Small intestine (tissue), 7 donors: ENCODE measurements at regions not wholly inside any gene's neighbourhood (a gene's known extent, or its start where the extent isn't known, plus 50 kb on each side); places are given as distances from the start of the nearest gene placed in this dataset.
A peak's percentile ranks its signal among the peaks of the same experiment; 100 is the strongest.

ENCODE experiments used
- DNase-seq, 2 donors: peaks; one replicate each; pipeline versions ENCODE4 v3.0.0 to v3.0.0-alpha.2; 2013
- FAIRE-seq: peaks from 2 replicates; lab custom pipeline; 2012; peaks lifted over from hg19 to GRCh38; lab: Jason Lieb, UNC
- H3K27ac ChIP-seq, 3 donors: one replicate each; pipeline ENCODE4 v1.5.1; 2013; ENCODE audit warnings: low read length in 2 of 3, mild to moderate bottlenecking in 2 of 3, control low read depth in 1 of 3, inconsistent platforms in 1 of 3, low read depth in 1 of 3, moderate library complexity in 1 of 3
- H3K27me3 ChIP-seq, 3 donors: one replicate each; pipeline ENCODE4 v1.6.1; 2013; ENCODE audit warnings: low read length in 3 of 3, inconsistent platforms in 1 of 3; ENCODE audit not compliant: control insufficient read depth in 3 of 3, insufficient read depth in 3 of 3
- H3K36me3 ChIP-seq, 3 donors: one replicate each; pipeline ENCODE4 v1.6.1; 2013; ENCODE audit warnings: low read length in 3 of 3, inconsistent platforms in 1 of 3, low read depth in 1 of 3, mild to moderate bottlenecking in 1 of 3, moderate library complexity in 1 of 3; ENCODE audit not compliant: control insufficient read depth in 3 of 3, insufficient read depth in 2 of 3
- H3K4me1 ChIP-seq, 3 donors: one replicate each; pipeline ENCODE4 v1.6.1; 2013; ENCODE audit warnings: low read length in 2 of 3, inconsistent platforms in 1 of 3, low read depth in 1 of 3, mild to moderate bottlenecking in 1 of 3, moderate library complexity in 1 of 3; ENCODE audit not compliant: control insufficient read depth in 3 of 3, insufficient read depth in 2 of 3
- H3K4me3 ChIP-seq, 3 donors: one replicate each; pipeline ENCODE4 v1.5.1; 2013; ENCODE audit warnings: low read length in 3 of 3, control low read depth in 1 of 3, inconsistent platforms in 1 of 3, low read depth in 1 of 3, mild to moderate bottlenecking in 1 of 3, moderate library complexity in 1 of 3
- H3K9me3 ChIP-seq, 2 donors: one replicate each; pipeline ENCODE4 v1.6.1; 2013; ENCODE audit warnings: low read depth in 1 of 2, low read length in 1 of 2; ENCODE audit not compliant: control insufficient read depth in 2 of 2, insufficient read depth in 1 of 2
- WGBS, 3 donors: extraction: QIAGEN DNeasy Blood & Tissue Kit; methylation state at CpG; one replicate each; pipeline ENCODE4 v1.1.7; 2013; 5-methylcytosine and 5-hydroxymethylcytosine counted together
- donor health status: healthy with polysubstance abuse.
- donor health status: control.
- donor health status: control.
- donor health status: Bipolar disorder and iron deficiency.
- donor health status: healthy.

GRCh38 chr4:180057299-180057721 is 2185.9 kb upstream of the TENM3 start:
- H3K4me1 ChIP-seq, result peaks cover 0 to 11% (median 6%) of the 10 kb centered on the region in 3 donors
- 3% methylated on average over 8 of the region's 8 CpGs for WGBS, 3 donors
- H3K27ac ChIP-seq, result no peak overlapping the region
- DNase-seq, result peak; percentile 13 to 34
- FAIRE-seq, result no peak
- H3K9me3 ChIP-seq, result no peaks in the 10 kb centered on the region
- H3K27me3 ChIP-seq, result peaks cover 7 to 36% (median 12%) of the 10 kb centered on the region in 3 donors
- no peaks in the 10 kb centered on the region for H3K36me3 ChIP-seq
- H3K4me3 ChIP-seq, result no peak overlapping the region

- Histone ChIP-seq H3K36me3 (no peaks in the 10 kb centered on the region), H3K4me3 (peak overlapping the region; percentile 41 to 54 (median 53)), H3K27ac (no peak overlapping the region), H3K9me3 (no peaks in the 10 kb centered on the region), H3K27me3 (peaks cover 7 to 36% (median 12%) of the 10 kb centered on the region in 3 donors), H3K4me1 (peaks cover 0 to 11% (median 6%) of the 10 kb centered on the region in 3 donors)
- DNase-seq, result peak; percentile 9 to 49
- WGBS, 3 donors, result 1 to 2% (median 1%) methylated on average over 58 to 77 of the region's 77 CpGs
- FAIRE-seq, result no peak
These were observed 2185.1 kb upstream of the TENM3 start for GRCh38 chr4:180057891-180058671.

- 0 to 2% (median 1%) methylated on average over 39 to 71 of the region's 72 CpGs for WGBS, 3 donors
- H3K36me3 ChIP-seq, result no peaks in the 10 kb centered on the region
- H3K4me1 ChIP-seq, result peaks cover 0 to 11% (median 6%) of the 10 kb centered on the region in 3 donors
- FAIRE-seq, result no peak
- no peak overlapping the region for H3K27ac ChIP-seq
- DNase-seq, result peak; percentile 64 to 66
- H3K4me3 ChIP-seq, result peak overlapping the region; percentile 40 to 54 (median 53)
- H3K9me3 ChIP-seq, result no peaks in the 10 kb centered on the region
- peaks cover 7 to 36% (median 12%) of the 10 kb centered on the region in 3 donors for H3K27me3 ChIP-seq
These were observed 2184.4 kb upstream of the TENM3 start for GRCh38 chr4:180058691-180059215.

GRCh38 chr4:180059216-180059881 is 2183.9 kb upstream of the TENM3 start:
- Histone ChIP-seq H3K9me3 (no peaks in the 10 kb centered on the region), H3K4me1 (peaks cover 0 to 11% (median 6%) of the 10 kb centered on the region in 3 donors), H3K36me3 (no peaks in the 10 kb centered on the region), H3K4me3 (peak overlapping the region in 2 of 3 donors; percentile 40 to 54), H3K27ac (no peak overlapping the region), H3K27me3 (peaks cover 7 to 36% (median 12%) of the 10 kb centered on the region in 3 donors)
- DNase-seq (peak; percentile 10 to 47), FAIRE-seq (no peak)
- 1% methylated on average over 43 to 44 of the region's 44 CpGs for WGBS, 3 donors

- Histone ChIP-seq H3K27ac (no peak overlapping the region), H3K36me3 (no peaks in the 10 kb centered on the region), H3K4me3 (no peak overlapping the region), H3K9me3 (no peaks in the 10 kb centered on the region), H3K27me3 (peaks cover 7 to 36% (median 12%) of the 10 kb centered on the region in 3 donors), H3K4me1 (peaks cover 0 to 11% (median 6%) of the 10 kb centered on the region in 3 donors)
- 9 to 17% (median 13%) methylated on average over 6 of the region's 6 CpGs for WGBS, 3 donors
- peak; percentile 32 to 42 for DNase-seq
- no peak for FAIRE-seq
These were observed 2182.9 kb upstream of the TENM3 start for GRCh38 chr4:180060159-180060889.

- WGBS, 3 donors, result 7 to 48% (median 26%) methylated on average over 2 of the region's 2 CpGs
- Histone ChIP-seq H3K4me3 (no peak overlapping the region), H3K27ac (no peak overlapping the region), H3K27me3 (peaks cover 0 to 12% (median 0%) of the 10 kb centered on the region in 3 donors), H3K36me3 (no peaks in the 10 kb centered on the region), H3K4me1 (no peaks in the 10 kb centered on the region), H3K9me3 (no peaks in the 10 kb centered on the region)
- DNase-seq (peak; percentile 55 to 78), FAIRE-seq (peak; percentile 51)
These were observed 2162.1 kb upstream of the TENM3 start for GRCh38 chr4:180081072-180081471.

- Histone ChIP-seq H3K4me1 (no peaks in the 10 kb centered on the region), H3K4me3 (no peak overlapping the region), H3K9me3 (no peaks in the 10 kb centered on the region), H3K27me3 (peaks cover 0 to 9% (median 0%) of the 10 kb centered on the region in 3 donors), H3K36me3 (no peaks in the 10 kb centered on the region), H3K27ac (no peak overlapping the region)
- WGBS, 3 donors, result 53 to 67% (median 61%) methylated on average over 4 of the region's 4 CpGs
- FAIRE-seq, result no peak
- DNase-seq, result no peak
These were observed 2158.6 kb upstream of the TENM3 start for GRCh38 chr4:180084561-180084960.
